GM21529 (cell line): ENCODE measurements at regions not wholly inside any gene's neighbourhood (a gene's known extent, or its start where the extent isn't known, plus 50 kb on each side); places are given as distances from the start of the nearest gene placed in this dataset.
A peak's percentile ranks its signal among the peaks of the same experiment; 100 is the strongest.
"Not testable (repeated sequence)": the region's sequence is repeated elsewhere in the genome, so short reads cannot be mapped to it uniquely, and the experiment has no call there.

Source experiments
- ATAC-seq: cut with Tn5 transposase; IDR thresholded peaks from one replicate; pipeline ENCODE4 v1.9.1; 2021; ENCODE audit not compliant: unreplicated experiment

DNA sequence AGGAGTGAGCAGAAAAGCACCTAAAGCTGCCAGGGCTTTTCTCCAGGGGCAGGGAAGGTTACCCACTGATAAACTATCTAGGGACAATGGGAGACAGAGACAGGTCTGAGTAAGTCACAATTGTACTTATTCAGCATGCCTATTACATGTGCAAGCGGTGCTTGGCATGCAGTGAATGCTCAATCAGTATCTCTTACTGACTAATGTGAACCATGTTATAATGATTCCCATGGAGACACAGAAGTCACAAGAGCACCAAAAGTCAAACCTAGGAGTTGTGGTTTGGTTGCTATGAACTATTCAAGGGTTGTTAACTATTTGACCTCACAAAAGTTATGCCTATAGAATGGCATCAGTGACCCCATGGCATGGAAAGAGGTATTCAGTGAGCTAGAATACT is 50.0 kb upstream of the RASGRP1 start:
- no peak for ATAC-seq

DNA sequence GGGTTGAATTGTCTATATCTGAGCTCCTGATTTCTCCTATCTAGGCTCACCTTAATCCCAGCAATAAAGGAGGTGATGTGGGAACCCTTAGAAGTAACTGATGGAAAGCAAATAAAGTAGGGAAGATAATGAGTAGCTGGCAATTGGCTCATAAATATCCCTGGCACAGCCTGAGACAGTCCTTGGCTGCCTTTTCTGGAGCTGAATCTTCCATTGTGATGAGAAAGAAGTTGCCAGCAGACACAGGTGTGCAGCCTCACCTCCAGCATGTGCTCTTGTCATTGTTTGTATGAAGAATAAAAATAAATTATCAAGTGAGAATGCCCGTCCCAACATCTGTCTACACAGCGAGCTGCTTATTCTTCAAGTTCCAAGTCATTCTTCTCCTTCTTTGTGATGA is 53.2 kb upstream of the RASGRP1 start:
- no peak for ATAC-seq

DNA sequence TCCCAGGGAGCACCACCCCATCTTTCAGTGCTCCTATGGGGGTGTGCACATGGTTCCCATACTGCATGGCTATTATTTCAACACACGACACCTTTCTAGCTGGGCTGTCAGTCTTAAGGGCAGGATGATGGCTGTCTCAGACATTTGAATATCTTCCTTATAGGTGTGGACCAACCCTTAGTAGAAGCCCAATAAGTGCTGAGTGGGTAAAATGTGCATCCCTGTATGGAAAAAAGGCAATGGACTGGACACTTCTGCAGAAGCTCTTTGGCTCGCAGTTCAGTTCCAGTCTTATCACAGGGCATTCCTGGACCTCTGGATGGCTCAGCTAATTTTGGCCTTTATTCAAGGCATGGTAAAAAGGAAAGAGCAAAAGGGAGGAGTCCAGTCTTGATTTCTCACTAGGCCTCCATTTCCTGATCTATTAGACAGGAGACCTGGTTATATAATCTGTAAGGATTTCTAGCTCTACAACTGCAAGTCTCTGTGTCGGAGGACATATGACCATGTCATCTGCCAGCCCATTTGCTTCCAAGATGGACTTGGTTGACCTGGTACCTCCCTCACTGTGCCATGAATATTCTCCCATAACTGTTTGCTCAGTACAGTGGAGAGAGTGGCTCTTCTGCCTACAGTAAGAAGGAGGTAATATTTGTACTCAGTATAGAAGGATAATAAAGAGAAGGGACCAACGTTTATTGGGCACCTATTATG is 53.8 kb upstream of the RASGRP1 start:
- no peak for ATAC-seq

DNA sequence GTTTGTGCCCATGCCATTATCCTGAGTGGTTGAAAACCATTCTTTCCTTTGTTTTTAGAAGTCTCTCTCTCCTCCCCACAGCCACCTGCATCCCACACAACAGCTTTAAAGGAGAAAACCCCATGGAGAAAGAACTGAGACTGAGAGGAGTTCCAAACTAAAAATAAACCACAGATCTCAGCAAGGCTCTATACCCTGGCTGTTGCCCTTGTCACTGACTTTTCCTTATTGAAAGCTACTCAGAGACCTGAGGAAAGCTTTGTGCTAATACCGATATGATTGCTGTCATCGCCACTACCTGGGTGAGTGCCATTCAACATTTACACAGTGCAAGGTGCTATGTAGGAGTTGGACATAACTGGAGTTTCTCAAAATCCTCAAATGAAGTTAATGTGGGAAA is 55.5 kb upstream of the RASGRP1 start:
- no peak for ATAC-seq

DNA sequence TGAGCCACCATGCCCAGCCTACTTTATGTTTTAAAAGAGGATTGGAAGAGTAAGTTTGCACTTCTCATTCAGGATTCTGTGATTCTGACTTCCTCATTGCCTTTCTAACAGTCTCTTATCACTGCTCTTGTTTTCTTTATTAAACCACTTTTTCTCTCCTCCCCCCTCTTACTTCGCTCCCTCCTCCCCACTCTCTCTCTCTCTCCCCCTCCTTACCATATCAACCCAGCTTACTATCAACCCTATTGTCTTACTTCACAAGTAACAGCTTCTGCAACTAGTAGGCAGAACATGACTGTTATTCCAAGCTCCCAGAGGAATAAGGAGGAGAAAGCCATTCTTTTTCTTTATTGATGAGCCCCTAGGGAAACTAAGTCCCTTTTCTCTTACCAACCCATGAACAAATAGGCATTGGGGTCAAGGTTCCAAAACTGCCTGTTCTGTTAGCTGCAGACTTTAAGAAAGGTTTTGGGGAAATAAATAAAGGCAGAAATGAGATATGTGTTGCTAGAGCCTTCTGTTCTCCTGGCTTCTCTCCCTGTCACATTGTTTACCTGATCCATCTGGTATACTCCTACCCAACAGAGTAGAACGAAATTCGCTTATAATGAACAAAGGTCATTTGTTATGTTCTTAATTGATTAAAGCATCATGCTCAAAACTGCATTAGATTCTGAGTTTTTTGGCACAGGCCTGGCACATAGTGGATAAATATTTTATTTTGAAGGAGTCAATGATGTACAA is 56.4 kb upstream of the RASGRP1 start:
- ATAC-seq: no peak

DNA sequence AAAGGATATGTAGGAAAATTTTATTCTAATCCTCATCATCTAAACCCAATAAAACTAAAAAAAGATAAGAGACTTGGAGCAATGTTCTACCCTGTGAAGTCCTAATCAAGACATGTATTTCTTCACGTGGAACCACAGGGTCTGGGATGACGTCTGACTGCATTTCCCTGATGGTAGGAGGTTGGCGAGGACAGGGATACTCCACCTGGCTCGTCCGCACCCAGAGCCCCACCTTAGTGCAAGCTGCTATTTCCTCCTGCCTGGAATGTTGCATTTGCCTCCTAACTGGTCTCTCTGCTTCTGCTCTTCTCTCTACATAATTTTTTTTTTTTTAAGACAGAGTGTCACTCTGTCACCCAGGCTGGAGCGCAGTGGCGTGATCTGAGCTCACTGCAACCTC is 57.7 kb upstream of the RASGRP1 start:
- no peak for ATAC-seq

DNA sequence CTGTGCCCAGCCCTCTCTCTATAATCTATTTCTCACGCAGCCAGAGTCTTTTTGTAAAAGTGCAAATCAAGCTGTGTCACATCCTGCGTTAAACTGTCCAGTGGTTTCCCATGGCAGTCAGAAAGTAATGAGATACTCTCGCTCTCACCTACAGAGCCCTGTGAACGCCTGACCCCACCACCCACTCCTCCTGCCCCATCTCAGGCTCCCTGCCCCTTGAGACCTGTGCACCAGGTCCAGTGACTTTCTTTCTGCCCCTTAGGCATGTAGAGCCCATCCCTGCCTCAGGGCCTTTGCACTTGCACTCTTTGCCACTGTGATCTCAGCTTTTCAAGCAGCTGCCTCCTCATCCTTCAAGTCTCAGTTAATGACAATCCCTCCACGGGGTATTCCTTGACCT is 58.3 kb upstream of the RASGRP1 start:
- no peak for ATAC-seq

DNA sequence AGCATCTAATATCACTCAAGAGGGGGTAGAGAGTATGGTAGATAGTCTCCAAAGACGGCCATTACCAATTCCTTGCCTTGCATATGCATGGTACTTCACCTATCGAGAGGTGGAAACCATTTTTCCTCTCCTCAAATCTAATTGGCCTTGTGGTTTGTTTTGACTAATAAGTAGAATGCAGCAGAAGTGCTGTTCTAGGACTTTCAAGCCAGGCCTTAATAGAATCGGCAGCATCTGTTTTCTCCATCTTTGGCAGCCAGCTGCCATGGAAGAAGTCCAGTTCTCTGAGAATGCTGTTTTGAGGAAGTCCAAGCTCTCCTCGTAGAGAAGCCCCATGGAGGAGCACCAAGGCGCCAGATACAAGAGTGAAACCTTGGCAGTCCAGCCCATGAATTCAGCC is 59.1 kb upstream of the RASGRP1 start:
- no peak for ATAC-seq

DNA sequence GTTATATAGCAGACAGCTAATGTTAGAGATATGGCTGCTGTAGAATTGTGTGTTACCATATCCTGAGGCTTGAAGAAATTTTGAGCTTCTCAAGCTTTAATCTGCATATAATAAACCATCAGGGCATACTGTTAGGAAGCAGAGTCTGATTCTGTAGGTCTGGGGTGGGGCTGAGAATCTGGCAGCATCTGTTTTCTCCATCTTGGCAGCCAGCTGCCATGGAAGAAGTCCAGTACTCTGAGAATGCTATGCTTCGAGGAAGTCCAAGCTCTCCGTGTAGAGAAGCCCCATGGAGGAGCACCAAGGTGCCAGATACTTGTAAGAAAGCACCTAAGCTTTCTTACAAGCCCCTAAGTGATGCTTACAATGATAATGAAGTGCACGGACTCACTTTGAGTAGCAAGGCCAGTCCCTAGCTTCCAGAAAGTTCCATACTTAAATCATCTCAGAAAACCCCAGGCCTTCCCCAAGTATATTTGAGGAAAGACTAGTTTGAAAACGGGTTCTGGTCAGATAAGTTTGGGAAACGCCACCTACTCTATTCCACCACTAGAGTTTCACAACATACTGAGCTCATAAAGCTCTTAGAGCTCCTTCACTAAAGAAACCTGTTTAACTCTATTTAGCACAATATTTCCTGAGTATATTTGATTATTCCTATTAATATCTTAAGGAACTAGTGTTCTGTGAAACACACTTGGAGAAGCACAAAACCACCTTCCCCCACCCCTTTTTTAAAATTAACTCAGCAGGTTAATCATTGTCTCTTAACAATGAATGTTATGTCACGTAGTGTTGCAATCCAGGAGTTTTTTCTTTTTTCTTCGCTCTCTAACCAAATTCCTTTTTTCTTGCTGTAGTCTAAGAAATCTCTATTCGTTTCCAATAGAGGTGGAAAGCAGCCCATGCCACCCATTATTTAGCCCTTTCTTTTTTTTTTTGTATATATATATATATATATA is 59.9 kb upstream of the RASGRP1 start:
- ATAC-seq: peak; percentile 55

DNA sequence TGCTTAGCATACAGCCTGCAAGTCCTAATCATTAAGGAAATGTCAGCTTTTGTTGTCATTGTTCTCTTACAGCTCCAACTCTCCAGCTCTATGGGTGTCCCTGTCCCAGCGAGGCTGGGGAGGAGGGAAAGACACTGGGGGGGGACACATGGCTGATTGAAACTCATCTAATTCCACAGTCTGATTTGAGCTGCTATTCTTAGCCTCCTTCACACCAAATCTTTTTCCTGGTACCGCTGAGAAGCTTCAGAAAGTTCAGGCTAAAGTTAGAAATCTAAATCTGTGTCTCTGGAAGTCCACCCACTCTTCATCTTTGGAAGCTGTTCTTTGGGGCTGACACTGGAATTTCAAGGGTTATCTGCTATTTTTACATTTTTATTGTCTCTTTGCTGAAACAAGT is 61.3 kb upstream of the RASGRP1 start:
- ATAC-seq: no peak

DNA sequence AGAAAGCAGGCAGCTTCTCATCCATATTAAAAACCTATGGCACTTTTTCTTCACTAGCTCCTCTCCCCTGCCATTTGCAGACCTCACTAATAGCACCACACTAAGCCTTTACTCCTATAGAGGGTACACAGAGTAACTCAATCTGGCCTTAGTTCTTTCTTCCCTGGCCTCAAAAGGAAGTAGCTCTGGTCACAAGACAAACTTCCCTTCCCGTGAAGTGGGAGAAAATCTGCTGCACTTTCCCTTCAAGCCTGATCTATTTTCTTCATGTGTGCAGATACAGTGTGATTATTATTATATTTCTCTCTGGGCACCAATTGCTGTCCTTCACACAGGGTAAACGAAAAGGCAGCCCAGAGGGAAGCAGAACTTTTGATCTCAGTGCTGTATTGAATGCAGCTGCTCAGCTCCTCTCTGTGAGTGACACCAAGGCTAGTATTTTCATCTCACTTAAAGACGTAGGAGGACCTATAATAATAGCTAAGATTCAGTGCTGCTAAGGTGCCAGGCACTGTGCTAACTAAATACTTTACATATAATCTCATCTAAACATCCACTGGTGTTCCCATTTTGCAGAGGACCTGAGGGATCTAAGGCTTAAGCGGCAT is 61.9 kb upstream of the RASGRP1 start:
- no peak for ATAC-seq

DNA sequence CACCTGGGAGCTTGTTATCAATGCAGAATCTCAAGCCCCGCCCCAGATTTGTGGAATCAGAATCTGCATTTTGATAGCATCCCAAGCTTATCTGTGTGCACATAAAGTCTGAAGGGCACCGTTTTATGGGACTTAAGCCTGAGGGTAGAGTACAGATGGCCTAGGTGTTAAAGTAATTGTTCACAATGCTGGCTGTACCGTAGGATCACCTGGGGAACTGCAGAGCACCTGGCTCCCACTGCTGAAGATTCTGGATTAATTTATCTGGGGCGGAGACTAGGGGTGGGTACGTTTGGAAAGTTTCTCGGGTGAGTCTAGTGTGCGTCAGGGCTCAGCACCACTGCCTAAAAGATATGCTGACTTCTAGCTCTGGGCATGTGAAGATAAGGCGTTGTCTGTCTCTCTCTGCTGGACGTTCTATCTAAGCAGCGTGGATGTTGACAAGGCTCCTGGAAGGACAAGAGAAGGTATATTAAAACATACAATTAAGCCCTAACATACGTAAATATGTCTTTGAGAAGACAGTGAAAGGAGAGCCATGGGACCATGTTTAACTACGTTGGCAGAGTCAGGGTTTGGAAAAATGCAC is 63.2 kb upstream of the RASGRP1 start:
- ATAC-seq: no peak

DNA sequence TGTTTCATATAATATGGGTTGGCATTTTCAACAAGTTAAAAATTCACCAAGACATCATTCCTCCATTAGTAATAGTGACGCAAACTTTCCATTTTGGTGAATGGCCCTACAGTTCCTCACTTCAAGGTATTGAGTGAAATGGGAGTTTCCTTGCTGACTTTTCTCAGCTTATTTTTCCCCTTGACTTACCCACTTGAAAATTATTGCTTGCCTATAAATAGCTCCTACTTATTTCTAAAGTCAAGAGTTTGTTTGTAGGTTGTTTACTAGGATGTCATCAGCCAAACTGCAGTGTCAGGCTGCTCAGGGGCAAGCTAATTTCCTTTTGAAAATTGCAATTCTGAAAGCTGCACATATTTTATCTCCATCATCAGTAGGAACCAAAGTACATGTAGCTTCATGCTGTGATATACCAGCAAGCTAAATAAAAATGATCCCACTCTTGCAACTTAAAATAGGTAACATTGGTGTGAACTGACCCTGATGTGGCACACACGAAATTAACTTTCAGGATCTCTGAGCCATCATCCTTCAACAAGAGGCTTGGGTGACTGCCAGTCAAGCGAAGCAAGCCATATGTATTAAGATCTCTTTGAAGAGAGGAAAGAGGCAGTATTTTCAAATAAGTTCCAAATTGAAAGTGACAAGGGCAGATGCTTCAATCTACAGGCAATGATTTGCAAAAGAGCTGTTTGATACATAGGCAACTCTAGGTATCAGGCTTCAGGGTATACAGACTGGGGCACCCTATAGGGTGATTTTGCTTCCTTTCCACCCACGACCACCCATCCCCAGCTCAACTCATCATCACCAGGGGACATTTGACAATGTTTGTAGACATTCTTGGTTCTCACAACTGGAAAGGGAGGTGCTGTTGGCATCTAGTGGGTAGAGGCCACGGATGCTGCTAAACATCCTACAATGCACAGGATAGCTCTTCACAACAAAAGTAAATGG is 66.8 kb upstream of the RASGRP1 start:
- no peak for ATAC-seq

DNA sequence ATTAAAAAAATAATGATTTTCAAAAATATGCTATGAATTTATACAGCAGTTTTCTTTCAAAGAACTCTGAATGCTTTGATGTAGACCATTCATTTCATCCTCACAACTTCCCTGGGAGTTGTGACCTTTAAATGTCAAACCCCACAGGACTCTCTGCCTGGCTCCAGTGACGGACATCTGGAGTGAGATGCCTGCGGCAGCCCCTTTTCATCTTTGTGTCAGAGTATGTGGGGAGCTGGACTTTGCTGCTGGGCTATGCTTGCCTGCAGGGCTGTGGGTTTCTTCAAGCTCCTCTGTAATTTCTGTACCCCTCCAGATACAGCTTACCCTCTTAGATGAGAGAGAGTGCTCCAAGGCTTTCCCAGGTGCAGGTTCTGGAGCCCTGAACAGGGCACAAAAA is 70.6 kb upstream of the RASGRP1 start:
- no peak for ATAC-seq

DNA sequence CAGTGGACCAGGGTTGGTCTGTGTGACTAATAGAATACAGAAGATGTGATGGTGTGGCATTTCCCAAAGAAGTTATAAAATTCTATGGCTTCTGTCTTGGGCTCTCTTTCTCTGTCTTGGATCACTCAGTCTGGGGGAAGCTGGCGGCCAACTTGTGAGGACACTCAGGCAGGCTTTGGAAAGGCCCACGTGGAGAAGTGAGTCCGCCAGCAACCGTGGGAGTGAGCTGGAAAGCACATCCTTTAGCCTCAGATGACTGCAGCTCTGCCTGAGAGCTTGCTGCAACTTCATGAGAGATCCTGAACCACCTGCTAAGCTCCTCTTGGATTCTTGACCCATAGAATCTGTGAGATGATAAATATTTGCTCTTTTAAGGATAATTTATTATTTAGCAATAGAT is 72.0 kb upstream of the RASGRP1 start:
- ATAC-seq: no peak

DNA sequence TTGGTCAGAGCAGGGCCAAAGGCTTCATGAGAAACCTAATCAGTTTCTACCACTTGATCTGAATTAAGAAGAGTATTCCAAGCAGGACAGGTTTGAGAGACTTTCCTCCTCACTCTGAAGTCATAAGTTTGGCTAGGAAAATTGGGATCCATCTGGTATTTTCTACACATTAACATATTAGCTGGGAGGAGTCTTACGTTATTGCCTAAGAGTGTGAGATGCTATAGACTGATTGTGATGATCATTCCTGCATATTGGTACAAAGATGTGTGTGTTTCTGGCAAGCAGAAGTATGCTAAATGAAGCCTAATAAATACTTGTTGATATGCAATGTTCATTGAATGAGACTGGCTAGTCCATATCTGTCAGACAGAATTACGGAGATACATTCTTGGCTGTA is 73.5 kb upstream of the RASGRP1 start:
- ATAC-seq: no peak

DNA sequence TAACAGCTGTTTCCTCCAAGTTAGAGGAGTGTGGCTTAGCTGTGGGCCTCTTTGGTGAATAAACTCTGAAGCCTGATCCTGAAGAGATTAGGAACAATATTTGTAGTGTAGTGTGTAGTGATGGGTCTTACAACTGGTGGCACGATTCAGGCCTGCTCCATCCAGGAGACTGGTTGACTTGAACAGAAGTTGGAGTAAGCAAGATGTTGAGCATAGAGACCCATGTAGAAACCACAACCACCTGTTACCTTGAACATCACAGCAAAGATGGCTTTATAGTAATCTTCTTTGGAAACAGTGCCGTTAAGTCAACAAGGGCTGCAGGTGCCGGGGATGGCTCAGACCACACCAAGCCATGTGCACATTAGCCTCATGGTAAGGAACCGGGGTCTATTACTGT is 74.2 kb upstream of the RASGRP1 start:
- no peak for ATAC-seq

DNA sequence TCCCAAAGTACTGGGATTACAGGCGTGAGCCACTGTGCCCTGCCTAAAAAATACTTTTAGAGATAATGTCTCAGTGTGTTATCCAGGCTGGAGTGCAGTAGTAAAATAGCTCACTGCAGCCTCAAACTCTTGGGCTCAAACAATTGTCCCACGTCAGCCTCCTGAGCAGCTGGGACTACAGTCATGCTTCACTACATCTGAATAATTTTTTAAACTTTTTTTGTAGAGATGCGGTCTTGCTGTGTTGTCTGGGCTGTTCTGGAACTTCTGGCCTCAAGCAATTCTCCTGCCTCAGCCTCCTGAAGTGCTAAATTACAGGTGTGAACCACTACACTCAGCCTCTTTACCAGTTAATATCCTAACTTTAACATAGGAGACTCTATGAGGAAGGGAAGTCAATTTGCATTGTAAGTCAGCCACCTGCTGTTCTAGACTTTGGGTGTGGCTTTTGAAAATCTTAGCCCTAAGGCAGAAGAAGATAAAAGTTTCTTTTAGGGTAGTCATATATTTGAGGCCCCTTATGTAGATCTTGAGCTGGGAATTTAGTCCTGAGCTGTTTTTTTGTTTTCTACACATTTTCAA is 78.2 kb upstream of the RASGRP1 start:
- peak; percentile 57 for ATAC-seq

DNA sequence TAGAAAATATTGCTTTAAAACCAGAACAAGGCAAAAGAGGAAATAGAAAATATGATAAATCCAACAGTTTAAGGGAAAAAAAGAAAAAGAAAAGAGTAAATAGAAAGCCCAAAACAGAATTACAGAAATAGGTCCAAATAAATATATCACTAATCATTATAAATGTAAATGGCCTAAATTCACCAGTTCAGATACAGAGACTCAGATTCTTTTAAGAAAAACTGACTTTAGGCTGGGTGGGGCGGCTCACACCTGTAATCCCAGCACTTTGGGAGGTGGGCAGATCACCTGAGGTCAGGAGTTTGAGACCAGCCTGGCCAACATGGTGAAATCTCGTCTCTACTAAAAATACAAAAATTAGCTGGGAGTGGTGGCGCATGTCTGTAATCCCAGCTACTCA is 79.7 kb upstream of the RASGRP1 start:
- not testable (repeated sequence) for ATAC-seq
